ENCODE measurements at regions not wholly inside any gene's neighbourhood (a gene's known extent, or its start where the extent isn't known, plus 50 kb on each side); places are given as distances from the start of the nearest gene placed in this dataset.
"Not testable (repeated sequence)": the region's sequence is repeated elsewhere in the genome, so short reads cannot be mapped to it uniquely, and the experiment has no call there.

DNA sequence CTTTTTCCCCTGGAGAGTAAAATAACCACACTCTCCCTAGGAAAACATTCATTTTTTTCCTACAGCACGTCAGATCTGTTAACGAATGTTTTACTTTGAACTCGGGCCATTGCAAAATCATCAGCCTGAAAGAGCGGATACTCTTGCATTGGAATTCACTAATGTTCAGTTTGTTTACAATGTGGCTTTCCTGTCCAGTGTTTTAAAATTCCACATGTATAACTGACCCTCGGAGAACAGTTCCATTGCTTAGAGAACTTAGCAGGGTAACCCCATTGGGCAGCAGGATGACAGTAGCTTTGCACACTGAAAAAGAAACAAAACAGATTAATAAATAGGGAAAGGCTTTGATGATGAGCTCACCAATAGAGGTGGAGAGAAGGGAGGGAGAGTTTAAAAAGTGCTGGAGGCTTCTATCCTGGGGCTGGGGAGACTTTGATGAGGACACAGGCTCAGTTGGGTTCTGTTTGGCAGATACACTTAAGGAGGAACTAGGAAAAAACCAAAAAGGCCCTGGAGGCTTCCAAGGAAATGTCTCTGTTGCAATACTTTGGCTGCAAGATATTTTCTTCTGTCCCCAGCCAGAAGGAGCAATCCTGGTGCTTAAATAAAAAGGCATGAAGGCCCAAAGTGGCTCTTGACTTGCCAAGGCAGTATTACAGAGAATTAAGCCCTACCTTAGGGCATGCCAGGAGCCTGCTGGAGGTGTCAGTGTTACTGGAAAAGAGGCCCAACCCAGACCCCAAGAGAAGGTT, 143.1 kb downstream of the ARSF start:
- DNase-seq (ENCODE audit: low spot score), result peak; percentile 20

DNA sequence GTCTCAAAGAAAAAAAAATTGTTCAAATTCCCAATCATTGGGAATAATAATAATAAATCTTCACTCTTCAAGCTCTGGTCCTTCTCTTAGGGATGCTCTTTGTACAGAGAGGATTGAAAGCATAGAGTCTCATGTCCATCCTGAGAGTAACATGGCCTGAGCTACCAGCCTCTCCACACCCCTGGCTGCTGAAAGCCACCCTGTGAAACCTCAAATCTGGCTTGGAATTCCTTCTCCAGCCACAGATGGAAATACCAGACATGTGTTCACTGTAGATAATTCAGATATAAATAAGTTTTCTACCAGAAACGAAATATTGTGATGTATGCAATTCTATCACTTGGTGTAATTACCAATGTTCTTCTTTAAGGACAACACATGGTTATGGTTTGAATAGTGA, 140.6 kb downstream of the ARSF start:
- peak; percentile 29 for DNase-seq (ENCODE audit: low spot score)

DNA sequence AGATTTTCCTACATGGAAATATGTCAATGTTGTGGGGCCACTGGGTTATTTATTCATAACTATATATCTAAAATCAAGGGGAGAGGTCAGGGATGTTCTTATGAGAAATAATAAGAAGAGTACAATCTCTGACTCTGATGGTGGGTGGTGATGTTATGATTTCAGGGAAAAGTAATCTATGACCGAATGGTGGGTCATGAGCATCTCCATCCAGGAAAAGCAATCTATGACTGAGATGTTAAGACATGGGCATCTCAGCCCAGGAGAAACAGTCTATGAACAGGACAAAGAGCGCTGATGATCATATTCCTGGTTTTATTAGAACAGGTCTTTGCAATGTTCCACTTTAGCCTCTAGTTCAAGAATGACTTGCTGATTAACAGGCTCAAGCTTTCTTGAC, 137.1 kb downstream of the ARSF start:
- no peak for DNase-seq (ENCODE audit: low spot score)

DNA sequence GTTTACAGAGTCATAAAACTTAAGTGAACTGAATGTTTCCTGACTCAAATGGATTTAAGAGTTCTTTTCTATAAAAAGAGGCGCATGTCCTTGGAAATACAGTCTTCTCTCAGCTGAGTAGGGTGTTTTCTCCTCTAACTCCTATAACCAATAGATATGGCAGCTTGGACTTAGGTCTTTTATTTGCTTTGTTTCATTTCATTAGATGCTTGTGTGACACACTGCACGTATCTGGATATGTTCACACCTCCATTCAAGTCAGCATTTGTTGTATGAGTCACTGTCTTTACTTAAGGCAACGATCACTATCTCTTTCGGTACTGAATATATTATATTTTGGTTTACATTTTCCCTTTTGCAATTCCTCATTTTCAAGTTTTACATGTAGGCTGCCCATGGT, 136.6 kb downstream of the ARSF start:
- DNase-seq (ENCODE audit: low spot score), result no peak

DNA sequence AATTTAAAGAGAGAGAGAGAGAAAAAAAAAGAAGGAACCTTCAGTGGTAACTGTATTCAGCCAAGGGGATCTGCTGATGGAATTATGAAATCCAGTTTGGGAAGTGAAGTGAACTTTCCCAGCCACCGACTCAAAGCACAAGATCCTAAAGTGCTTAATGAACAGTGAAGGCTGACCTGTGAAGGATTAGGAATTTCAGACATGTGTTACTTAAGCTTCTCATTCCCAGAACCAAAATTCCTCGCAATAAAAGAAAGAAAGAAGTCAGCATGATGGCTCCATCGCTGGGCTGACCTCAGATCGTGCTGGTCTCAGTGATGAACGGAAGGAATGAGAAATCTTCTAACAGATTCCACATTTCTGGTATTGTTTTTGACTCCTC, 135.2 kb downstream of the ARSF start:
- peak; percentile 28 for DNase-seq (ENCODE audit: low spot score)

DNA sequence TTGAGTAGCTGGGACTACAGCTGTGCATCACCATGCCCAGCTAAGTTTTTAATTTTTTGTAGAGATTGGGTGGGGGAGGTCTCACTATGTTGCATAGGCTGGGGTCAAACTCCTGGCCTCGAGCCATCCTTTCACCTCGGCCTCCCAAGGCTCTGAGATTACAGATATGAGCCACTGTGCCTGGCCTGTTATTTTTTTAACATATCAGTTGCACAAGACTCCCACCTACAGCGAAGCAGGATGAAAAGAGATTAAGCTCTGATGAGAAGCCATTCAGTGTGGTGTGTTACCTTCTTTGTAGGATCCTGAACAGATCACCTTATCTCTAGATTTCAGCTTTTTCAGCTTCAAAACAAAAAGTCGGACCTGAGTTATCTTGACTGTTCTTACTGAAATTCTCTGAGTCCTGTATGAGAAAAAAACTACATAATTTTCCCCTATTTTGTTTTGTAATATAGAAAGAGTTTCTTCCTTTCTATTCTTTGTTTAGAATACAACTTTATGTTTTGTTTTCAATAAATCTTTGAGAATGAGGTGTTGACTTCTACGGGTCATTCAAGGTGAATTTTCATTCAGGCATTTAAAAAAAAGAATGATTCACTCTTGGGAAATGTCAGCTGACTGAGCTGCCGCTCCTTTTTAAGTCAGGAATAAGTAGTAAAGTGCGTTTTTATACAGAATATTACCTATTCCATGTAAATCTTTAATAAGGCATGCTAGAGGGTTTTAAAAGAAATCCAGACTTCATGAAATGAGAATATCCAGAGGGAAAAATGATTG, 134.6 kb downstream of the ARSF start:
- DNase-seq (ENCODE audit: low spot score), result peak; percentile 29

DNA sequence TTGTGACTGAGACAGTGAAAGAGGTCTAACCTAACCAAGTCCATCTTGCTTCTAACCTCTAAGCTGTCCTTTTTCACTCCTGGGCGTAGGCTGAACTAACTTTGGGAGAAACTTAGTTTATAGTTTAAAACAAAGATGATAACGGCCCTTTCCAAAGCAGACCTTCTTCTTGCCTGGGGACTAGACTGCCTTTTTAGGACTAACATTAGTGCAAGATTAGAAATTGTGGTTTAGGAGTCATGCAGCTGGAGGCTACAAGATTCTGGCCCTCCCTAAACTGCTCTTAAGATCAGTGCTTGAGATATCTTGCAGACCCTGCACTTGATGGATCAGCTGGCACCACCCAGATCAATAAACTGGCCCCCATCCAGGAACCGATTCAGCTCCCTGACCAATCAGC, 130.9 kb downstream of the ARSF start:
- not testable (repeated sequence) for DNase-seq (ENCODE audit: low spot score)

DNA sequence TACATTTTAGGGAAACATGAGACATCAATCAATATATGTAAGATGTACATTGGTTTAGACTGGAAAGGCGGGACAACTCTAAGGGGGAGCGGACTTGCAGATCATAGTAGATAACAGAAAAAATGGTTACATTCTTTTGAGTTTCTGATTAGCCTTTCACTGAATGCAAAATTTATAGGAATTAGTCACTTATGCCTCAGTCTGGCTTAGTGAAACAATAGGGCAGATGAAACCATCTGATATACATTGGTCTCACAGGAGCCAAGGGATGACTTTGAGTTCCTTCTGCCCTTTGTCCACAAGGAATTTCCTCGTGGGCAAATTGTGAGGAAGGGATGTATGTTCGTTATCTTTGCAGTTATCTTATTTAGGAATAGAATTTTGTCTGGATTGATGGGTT, 128.2 kb downstream of the ARSF start:
- DNase-seq (ENCODE audit: low spot score), result no peak

DNA sequence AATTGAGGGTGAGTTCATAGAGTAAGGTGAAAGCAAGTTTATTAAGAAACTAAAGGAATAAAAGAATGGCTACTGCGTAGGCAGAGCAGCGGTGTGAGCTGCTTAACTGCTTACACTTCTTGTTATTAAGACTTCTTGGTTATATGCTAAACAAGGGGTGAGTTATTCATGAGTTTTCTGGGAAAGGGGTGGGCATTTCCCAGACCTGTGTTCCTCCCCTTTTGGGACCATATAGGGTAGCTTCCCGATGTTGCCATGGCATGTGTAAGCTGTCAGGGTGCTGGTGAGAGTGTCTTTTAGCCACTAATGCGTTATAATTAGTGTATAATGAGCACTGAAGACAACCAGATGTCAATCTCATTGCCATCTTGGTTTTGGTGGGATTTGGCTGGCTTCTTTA, 126.5 kb downstream of the ARSF start:
- DNase-seq (ENCODE audit: low spot score), result no peak

DNA sequence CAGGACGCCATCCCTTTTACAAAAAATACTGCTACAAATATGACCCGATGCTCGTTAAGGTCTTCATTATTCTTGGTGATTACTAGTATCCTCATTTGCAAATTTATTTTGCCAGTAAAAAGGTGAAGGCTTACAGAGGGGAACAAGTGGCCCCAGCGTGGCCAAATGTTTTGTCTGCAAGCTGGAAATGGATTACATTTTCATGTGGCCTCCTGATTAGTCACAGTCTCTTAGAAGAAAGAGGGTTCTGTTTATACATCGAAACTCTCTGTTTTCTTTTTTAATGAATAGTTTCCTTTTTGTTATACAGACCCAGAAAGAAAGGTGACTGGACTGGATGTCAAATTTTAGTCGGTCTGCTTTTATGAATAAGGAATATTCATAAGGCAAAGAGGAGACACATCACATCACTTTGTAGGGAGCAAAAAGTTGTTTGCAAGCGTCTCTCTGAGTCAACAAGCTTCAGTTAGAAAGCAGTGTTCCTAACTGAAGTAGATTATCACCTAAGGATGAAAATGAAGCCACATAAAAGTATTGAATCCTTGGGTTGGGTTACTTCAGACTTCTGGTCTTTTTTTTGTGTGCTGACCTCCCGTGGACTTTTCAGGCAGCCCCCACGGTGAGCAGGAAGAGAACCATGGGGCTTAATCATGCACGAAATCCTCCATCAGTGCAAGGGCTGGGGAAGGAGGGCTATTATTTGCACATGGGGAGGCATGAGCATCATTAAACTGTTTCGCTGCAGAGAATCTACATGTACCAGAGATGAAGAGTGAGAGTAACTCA, 125.6 kb downstream of the ARSF start:
- DNase-seq (ENCODE audit: low spot score), result no peak

DNA sequence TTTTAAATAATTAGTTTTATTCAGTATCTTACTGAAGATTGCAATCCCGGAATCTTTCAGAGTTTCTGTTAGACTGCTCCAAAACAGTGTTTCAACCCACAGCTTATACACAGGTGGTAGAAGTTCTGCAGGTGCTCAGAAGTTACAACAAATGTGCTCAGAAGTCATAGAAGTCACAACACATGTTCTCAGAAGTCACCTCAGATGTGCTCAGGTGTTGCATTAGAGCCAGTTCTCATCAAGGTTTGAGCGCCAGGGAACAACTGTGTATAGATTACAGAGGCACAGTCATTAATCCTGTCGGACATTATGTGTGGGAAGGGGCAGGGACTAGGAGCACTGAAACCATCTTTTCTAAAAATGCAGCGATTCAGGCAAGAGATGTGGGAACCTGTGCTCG, 124.5 kb downstream of the ARSF start:
- no peak for DNase-seq (ENCODE audit: low spot score)
